HCT116 (cell line): ENCODE measurements at regions not wholly inside any gene's neighbourhood (a gene's known extent, or its start where the extent isn't known, plus 50 kb on each side); places are given as distances from the start of the nearest gene placed in this dataset.

Experiments
- ATF3 ChIP-seq: IDR thresholded peaks from 2 replicates; pipeline ENCODE4 v1.6.1; 2012
- CEBPB ChIP-seq: IDR thresholded peaks from 2 replicates; pipeline ENCODE4 v1.6.1; 2012; ENCODE audit warnings: low read depth
- CTCF ChIP-seq, 3 experiments: fragments of 200-600 bp in 1 of 3; sonication (generic) in 1 of 3; IDR thresholded peaks in 2 of 3; conservative IDR thresholded peaks in 1 of 3; 2 replicates each; pipeline ENCODE4 v1.5.1; 2012 to 2017; ENCODE audit warnings: low read depth in 2 of 3, low read length in 2 of 3, antibody characterized with exemption in 1 of 3, borderline replicate concordance in 1 of 3, control low read depth in 1 of 3, mild to moderate bottlenecking in 1 of 3, mixed read lengths in 1 of 3, mixed run types in 1 of 3, moderate library complexity in 1 of 3; ENCODE audit not compliant: insufficient read depth in 1 of 3
- JUND ChIP-seq: IDR thresholded peaks from 2 replicates; pipeline ENCODE4 v1.6.1; 2012
- MAX ChIP-seq: IDR thresholded peaks from 2 replicates; pipeline ENCODE4 v1.6.1; 2012
- POLR2A ChIP-seq: IDR thresholded peaks from 2 replicates; pipeline ENCODE4 v1.7.0; 2011; ENCODE audit warnings: borderline replicate concordance; ENCODE audit not compliant: insufficient read depth, insufficient read length; ENCODE audit errors: extremely low read depth
- POLR2AphosphoS5 ChIP-seq: IDR thresholded peaks from 2 replicates; pipeline ENCODE4 v1.6.1; 2011; ENCODE audit warnings: mild to moderate bottlenecking, low read depth, low read length, moderate library complexity
- REST ChIP-seq: IDR thresholded peaks from 2 replicates; pipeline ENCODE4 v1.6.1; 2012; ENCODE audit warnings: low read depth
- TCF7L2 ChIP-seq: IDR thresholded peaks from 2 replicates; pipeline ENCODE4 v1.7.0; 2011; ENCODE audit warnings: borderline replicate concordance, inconsistent platforms; ENCODE audit not compliant: insufficient read depth, insufficient read length; ENCODE audit errors: extremely low read depth
- YY1 ChIP-seq: IDR thresholded peaks from 2 replicates; pipeline ENCODE4 v1.6.1; 2011; ENCODE audit warnings: low read length, low read depth, moderate library complexity, mild to moderate bottlenecking; ENCODE audit not compliant: insufficient replicate concordance; ENCODE audit errors: extremely low read depth
- ZNF274 ChIP-seq: fragments of 200-500 bp; sonication (Bioruptor generic); IDR thresholded peaks from 2 replicates; pipeline ENCODE4 v1.6.1; 2014; ENCODE audit warnings: mild to moderate bottlenecking, low read depth, low read length, inconsistent platforms

GRCh38 chr6:147057188-147057587 is 147.0 kb upstream of the STXBP5 start:
- TF ChIP-seq POLR2A, result no peak
- no peak for TF ChIP-seq MAX
- TF ChIP-seq CTCF (IDR thresholded peaks at IDR 0.05 in 2 of 3, conservative IDR thresholded peaks at IDR 0.05 in 1 of 3; ENCODE audit: borderline replicate concordance in 1 of 3, insufficient read depth in 1 of 3, low read depth in 2 of 3, low read length in 2 of 3), result no peak
- TF ChIP-seq ZNF274, result no peak
- TF ChIP-seq CEBPB, result no peak
- no peak for TF ChIP-seq JUND
- no peak for TF ChIP-seq POLR2AphosphoS5
- TF ChIP-seq REST, result no peak
- no peak for TF ChIP-seq TCF7L2
- no peak for TF ChIP-seq YY1
- no peak for TF ChIP-seq ATF3
